ENCODE measurements at regions not wholly inside any gene's neighbourhood (a gene's known extent, or its start where the extent isn't known, plus 50 kb on each side); places are given as distances from the start of the nearest gene placed in this dataset.

DNA sequence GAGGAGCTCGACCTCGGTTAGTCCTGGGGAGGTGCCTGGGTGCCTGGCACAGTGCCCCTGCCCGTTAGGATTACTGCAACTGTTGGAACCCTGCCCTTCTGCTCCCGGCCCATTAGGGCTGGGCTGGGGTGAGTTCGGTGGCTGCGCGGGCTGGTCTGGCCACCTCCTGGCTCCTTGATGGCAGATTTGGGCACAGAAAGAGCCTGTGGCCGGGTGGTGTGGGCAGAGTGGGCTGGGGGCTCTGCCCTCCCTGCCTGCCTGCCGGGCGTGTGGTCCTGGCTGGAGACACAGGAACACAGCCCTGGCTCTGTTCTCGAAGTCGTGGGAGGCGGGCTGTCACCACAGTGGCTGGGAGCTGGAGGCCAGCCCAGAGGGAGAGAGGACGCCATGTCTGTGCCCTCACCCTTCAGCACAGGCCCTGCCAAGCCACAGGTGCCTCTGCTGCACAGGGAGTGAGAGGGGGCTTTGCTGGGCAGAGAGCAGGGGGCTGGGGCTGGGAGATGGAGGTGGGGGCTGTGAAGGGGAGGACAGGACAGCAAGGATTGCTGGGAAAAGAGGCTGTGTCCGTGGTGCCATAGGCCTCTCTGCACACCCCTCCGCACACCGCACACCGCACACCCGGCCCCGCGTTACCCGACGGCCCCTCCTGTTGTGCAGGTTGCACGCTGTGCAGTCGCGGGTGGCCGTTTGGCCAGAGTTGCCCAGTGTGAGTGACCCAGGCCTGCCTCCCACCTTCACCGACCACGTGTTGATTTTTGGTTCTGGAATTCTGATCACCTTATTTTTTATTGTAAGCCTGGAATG lies 236.6 kb upstream of the GSE1 start:
- no peak for DNase-seq (ENCODE audit: low read depth)
- Histone ChIP-seq H3K36me3 (ENCODE audit: control insufficient read depth, insufficient read depth, low read length) (no peaks in the 10 kb centered on the region), H3K4me3 (ENCODE audit: low read depth, low read length) (no peak overlapping the region), H3K27me3 (ENCODE audit: control insufficient read depth, insufficient read depth, low read length) (peaks cover 21% of the 10 kb centered on the region)
- TF ChIP-seq, protein P1, sequence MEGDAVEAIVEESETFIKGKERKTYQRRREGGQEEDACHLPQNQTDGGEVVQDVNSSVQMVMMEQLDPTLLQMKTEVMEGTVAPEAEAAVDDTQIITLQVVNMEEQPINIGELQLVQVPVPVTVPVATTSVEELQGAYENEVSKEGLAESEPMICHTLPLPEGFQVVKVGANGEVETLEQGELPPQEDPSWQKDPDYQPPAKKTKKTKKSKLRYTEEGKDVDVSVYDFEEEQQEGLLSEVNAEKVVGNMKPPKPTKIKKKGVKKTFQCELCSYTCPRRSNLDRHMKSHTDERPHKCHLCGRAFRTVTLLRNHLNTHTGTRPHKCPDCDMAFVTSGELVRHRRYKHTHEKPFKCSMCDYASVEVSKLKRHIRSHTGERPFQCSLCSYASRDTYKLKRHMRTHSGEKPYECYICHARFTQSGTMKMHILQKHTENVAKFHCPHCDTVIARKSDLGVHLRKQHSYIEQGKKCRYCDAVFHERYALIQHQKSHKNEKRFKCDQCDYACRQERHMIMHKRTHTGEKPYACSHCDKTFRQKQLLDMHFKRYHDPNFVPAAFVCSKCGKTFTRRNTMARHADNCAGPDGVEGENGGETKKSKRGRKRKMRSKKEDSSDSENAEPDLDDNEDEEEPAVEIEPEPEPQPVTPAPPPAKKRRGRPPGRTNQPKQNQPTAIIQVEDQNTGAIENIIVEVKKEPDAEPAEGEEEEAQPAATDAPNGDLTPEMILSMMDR (IDR thresholded peaks at IDR 0.05; ENCODE audit: insufficient read depth, low read length, poor library complexity, severe bottlenecking), result no peak

DNA sequence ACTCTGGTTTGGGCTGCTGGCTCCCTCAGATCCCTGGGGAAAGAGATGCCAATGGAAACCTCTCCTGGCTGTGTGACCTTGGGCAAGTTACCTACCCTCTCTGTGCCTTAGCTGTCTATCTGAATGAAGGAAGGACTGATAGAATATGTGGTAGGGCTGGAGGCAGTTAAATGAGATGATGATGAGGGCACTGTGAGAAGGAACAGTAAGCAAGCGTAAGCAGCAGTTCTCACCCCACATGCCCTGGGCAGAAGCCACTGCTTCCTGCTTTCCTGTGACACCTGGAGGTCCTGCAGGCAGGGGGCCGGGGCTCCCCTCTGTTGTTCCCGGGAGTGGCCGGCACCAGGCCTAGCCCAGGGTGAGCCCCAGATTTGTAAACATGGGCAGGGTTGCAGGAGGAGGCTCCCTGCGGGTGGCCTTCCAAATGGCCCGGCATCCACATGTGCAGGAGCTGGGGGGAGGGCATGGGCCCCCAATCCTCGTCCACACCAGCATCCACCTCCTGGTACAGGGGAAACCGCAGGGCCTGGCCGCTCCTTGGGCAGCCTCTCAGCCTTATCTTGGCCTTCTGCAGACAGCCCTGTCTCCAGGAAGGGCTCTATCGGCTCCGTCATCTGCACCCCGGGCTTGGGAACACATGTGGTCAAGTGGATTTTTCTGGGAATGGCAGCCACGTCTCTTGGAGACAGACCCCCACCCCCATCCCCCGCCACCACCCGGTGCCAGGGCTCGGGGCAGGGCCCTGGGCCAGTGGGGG lies 235.6 kb upstream of the GSE1 start:
- peaks cover 25% of the 10 kb centered on the region for H3K27me3 ChIP-seq (ENCODE audit: control insufficient read depth, insufficient read depth, low read length)
- TF ChIP-seq, protein P1 (IDR thresholded peaks at IDR 0.05; ENCODE audit: insufficient read depth, low read length, poor library complexity, severe bottlenecking), result no peak

DNA sequence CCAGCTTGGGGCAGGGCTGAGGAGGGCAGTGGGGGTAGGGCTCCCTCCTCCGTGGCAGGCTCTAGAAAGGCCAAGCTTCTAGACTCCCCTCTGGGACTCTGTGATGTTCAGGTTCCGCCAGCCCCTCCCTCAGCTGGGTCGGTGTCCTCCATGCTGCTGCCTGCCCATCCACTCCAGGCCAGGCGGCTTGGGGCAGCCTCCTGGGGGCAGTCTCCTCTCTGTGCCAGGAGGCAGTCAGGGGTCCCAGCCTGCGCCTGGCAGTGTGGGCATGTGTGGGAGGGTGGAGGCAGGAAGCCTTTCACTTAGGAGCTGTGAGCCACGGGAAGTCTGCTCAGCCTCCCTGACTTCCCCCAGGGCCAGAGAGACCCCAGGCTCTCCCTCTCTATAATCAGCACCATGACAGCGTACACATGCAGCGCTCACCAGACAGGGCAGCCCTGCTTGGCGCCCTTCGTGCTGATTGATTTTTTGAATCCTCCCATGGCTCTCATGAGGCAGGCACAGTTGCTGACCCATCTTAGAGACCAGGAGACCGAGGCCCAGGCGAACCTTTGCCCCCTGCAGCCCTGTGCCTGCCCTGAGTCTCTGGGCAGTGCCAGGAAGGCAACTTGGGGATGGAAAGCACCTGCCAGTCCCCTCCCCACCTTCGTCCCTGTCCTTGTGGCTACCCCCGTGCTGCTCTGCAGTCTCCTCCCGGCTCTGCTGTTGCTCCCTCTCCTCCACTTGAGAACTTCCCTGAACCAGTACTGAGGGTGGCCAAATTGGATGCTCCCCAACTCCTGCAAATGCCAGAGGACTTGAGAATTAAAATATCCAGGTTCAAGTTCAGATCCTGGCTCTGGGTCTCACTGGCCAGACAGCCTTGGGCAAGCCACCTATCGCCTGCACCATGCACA lies 234.7 kb upstream of the GSE1 start:
- Histone ChIP-seq H3K4me3 (ENCODE audit: low read depth, low read length) (no peak overlapping the region), H3K36me3 (ENCODE audit: control insufficient read depth, insufficient read depth, low read length) (no peaks in the 10 kb centered on the region), H3K27me3 (ENCODE audit: control insufficient read depth, insufficient read depth, low read length) (peaks cover 25% of the 10 kb centered on the region)
- DNase-seq (ENCODE audit: low read depth), result no peak
- TF ChIP-seq, protein P1 (IDR thresholded peaks at IDR 0.05; ENCODE audit: insufficient read depth, low read length, poor library complexity, severe bottlenecking), result no peak

More for the DNA sequence above, 235.6 kb upstream of the GSE1 start:
- Histone ChIP-seq H3K36me3 (ENCODE audit: control insufficient read depth, insufficient read depth, low read length) (no peaks in the 10 kb centered on the region), H3K4me3 (ENCODE audit: low read depth, low read length) (no peak overlapping the region)
- DNase-seq (ENCODE audit: low read depth), result no peak

DNA sequence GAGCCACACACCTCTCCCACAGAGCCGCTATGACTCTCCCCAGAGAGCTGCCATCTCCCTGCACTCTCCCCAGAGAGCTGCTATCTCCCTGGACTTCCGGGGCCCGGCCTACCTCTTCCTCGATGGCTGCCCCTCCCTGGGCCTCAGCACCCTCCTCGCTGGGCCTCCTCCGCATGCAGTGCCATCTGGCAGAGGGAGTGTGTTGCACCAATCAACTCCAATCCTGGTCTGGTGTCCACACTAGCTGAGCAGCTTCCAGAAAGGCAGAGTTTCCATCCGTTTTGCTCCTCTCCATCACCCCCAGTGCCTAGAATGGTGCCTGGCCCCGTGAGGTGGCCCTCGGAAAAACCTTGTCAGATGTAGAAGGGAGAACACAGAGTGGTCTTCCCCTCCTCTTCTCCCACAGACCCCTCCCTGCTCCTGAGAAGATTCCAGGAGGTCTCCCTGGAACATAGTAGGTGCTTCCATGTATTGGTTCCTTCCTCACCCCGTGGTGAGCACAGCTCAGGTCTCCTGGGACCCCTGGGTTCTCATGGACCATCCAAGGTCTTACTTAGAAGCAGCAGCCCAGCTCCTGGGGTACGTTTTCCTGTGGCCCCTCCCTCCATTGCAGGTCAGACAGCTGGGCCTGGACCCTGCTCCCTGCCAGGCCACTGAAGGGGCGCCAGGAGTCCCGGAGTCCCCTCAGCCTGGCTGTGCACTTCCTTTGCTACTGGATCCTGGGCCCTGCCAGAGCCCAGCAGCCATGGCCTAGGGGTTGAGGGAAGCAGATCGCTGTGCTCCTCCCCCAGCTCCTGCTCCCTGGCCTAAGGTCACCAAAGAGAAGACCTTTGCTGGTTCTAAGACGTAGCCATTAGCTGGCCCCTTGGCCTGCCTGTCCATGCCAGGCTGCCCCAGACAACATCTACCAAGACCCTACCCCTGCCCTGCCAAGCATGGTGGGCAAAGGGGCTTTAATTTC lies 233.8 kb upstream of the GSE1 start:
- Histone ChIP-seq H3K36me3 (ENCODE audit: control insufficient read depth, insufficient read depth, low read length) (no peaks in the 10 kb centered on the region), H3K27me3 (ENCODE audit: control insufficient read depth, insufficient read depth, low read length) (peaks cover 27% of the 10 kb centered on the region), H3K4me3 (ENCODE audit: low read depth, low read length) (no peak overlapping the region)
- TF ChIP-seq, protein P1 (IDR thresholded peaks at IDR 0.05; ENCODE audit: insufficient read depth, low read length, poor library complexity, severe bottlenecking), result no peak
- DNase-seq (ENCODE audit: low read depth), result no peak

DNA sequence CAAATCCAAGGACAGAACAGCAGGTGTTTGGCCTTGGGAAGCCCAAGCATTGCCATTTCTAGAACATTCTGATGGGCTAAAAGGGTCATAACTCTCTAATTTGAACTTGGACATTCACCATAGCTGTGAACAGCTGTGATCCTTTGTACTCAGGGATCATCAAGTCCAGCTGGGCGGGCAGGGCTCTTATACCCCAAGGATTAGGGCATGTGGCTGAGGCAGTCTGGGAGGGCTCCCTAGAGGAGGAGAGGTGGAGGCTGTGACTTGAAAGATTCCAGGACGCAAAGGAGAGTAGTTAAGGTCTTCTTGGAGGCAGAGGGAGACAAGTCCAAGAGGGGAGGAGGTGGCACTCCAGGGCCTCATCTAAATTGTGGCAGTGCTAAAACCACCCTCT lies 233.1 kb upstream of the GSE1 start:
- TF ChIP-seq, protein P1 (IDR thresholded peaks at IDR 0.05; ENCODE audit: insufficient read depth, low read length, poor library complexity, severe bottlenecking), result no peak
- Histone ChIP-seq H3K36me3 (ENCODE audit: control insufficient read depth, insufficient read depth, low read length) (no peaks in the 10 kb centered on the region), H3K4me3 (ENCODE audit: low read depth, low read length) (no peak overlapping the region), H3K27me3 (ENCODE audit: control insufficient read depth, insufficient read depth, low read length) (peaks cover 30% of the 10 kb centered on the region)
- no peak for DNase-seq (ENCODE audit: low read depth)

All from kidney epithelial cell (primary cell).